Right lobe of liver (tissue), 4 donors: ENCODE measurements at regions not wholly inside any gene's neighbourhood (a gene's known extent, or its start where the extent isn't known, plus 50 kb on each side); places are given as distances from the start of the nearest gene placed in this dataset.

Source experiments
- CTCF ChIP-seq, 4 donors: fragments of 200-600 bp in 3 of 4; fragments of 450-650 bp in 1 of 4; IDR thresholded peaks; one replicate each; pipeline versions ENCODE4 v1.5.1 to v1.8.0; 2016 to 2022; ENCODE audit warnings: antibody characterized with exemption in 4 of 4, mild to moderate bottlenecking in 2 of 4
- POLR2A ChIP-seq: fragments of 450-650 bp; IDR thresholded peaks from one replicate; pipeline ENCODE4 v1.6.1; 2017; ENCODE audit warnings: antibody characterized with exemption, mild to moderate bottlenecking
- donor health status: DM: no; HTN: no; CAD: no.
- donor health status: DM: no; HTN: no; CAD: no.
- donor health status: DM: no; HTN: yes; CAD: no.

- TF ChIP-seq CTCF (IDR thresholded peaks at IDR 0.05) = no peak
- no peak for TF ChIP-seq POLR2A
These were observed 416.1 kb upstream of the TRPC7 start for GRCh38 chr5:136781464-136781863.
